Breast epithelium (tissue), 4 donors: ENCODE measurements at regions not wholly inside any gene's neighbourhood (a gene's known extent, or its start where the extent isn't known, plus 50 kb on each side); places are given as distances from the start of the nearest gene placed in this dataset.

Experiments used
- DNase-seq, 2 donors: peaks; one replicate each; pipeline ENCODE4 v3.0.0-alpha.2; 2019; ENCODE audit warnings: low spot score in 2 of 2
- H3K27ac ChIP-seq, 2 donors: fragments of 200-600 bp; sonication (generic) in 1 of 2; one replicate each; pipeline ENCODE4 v1.5.1; 2016 to 2019; ENCODE audit warnings: mild to moderate bottlenecking in 1 of 2
- H3K27me3 ChIP-seq, 2 donors: fragments of 200-600 bp; sonication (generic) in 1 of 2; one replicate each; pipeline versions ENCODE4 v1.5.1 to v1.6.0; 2017 to 2019; ENCODE audit warnings: control low read depth in 1 of 2, mild to moderate bottlenecking in 1 of 2
- H3K36me3 ChIP-seq: fragments of 200-600 bp; one replicate; pipeline ENCODE4 v1.5.1; 2019
- H3K4me1 ChIP-seq, 2 donors: fragments of 200-600 bp; sonication (generic); one replicate each; pipeline ENCODE4 v1.5.1; 2016 to 2019; ENCODE audit warnings: control low read depth in 1 of 2
- H3K4me3 ChIP-seq, 3 donors: fragments of 200-600 bp; sonication (generic); 1 replicate in 2 of 3; 2 replicates in 1 of 3; pipeline ENCODE4 v1.5.1; 2016 to 2019; ENCODE audit warnings: mild to moderate bottlenecking in 3 of 3, moderate library complexity in 2 of 3
- H3K9me3 ChIP-seq, 2 donors: fragments of 200-600 bp; sonication (generic) in 1 of 2; one replicate each; pipeline ENCODE4 v1.5.1; 2016 to 2019; ENCODE audit warnings: control low read depth in 1 of 2
- POLR2A ChIP-seq: fragments of 450-650 bp; IDR thresholded peaks from one replicate; pipeline ENCODE4 v1.6.1; 2016; ENCODE audit warnings: antibody characterized with exemption, mild to moderate bottlenecking, moderate library complexity
- POLR2AphosphoS5 ChIP-seq, 3 donors: sonication (generic); formaldehyde crosslinking; IDR thresholded peaks; one replicate each; pipeline ENCODE4 v1.6.1; 2017; ENCODE audit warnings: antibody characterized with exemption in 3 of 3
- intact Hi-C: fragments of 100-400 bp; cut with DNase I; formaldehyde crosslinking; loops from one replicate; pipeline ENCODE4 v1.15.1; 2023; ENCODE audit warnings: low total_unique reads
- TF ChIP-seq, protein P1 (sequence below), 3 donors: fragments of 450-650 bp; IDR thresholded peaks; one replicate each; pipeline ENCODE4 v1.5.1; 2016 to 2017; ENCODE audit warnings: antibody characterized with exemption in 3 of 3, mild to moderate bottlenecking in 3 of 3, moderate library complexity in 3 of 3

DNA sequence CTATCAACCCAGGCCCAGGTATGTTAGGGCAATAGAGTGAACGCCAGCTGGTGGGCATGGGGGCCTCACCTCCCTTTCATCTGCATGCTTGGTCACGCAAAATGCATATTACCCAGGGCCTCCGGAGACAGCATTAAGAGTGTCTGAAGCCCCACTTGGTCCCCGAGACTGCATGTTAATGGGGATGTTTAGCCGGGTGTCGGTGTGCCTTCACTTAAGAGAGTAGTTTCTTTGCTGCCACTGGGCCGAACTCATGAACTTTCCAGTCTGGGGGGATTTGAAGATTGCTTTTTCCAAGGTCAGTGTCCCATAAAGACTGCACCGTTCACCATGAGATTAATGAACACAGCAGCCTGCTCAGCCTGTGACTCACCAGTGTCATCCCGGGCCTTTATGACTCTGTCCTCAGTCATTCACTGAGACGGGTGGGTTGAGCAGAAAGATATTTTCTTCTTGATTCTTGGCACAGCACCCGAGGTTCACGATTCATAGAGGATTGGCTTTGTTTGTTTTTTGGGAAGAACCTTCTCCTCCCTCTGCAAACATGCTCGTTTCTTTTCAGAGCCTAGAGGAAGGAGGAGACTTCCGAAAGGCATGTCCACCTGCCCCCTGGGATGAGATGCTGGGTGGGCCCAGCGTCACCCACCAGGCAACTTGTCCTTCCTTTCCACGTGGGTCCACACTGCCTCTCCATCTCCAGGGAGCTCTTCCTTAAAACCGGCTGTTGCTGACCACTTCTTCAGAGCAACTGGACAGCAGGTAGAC is 199.1 kb downstream of the GLI2 start:
- intact Hi-C loops = no loop called here
- no peak overlapping the region for H3K4me3 ChIP-seq
- H3K27ac ChIP-seq = peak overlapping the region in 1 of 2 donors; percentile 74
- peaks cover 6 to 8% of the 10 kb centered on the region in 2 donors for H3K9me3 ChIP-seq
- no peak for DNase-seq
- H3K27me3 ChIP-seq = no peaks in the 10 kb centered on the region
- no peak for TF ChIP-seq POLR2AphosphoS5 (IDR thresholded peaks at IDR 0.05)
- no peak for TF ChIP-seq POLR2A
- TF ChIP-seq, protein P1, sequence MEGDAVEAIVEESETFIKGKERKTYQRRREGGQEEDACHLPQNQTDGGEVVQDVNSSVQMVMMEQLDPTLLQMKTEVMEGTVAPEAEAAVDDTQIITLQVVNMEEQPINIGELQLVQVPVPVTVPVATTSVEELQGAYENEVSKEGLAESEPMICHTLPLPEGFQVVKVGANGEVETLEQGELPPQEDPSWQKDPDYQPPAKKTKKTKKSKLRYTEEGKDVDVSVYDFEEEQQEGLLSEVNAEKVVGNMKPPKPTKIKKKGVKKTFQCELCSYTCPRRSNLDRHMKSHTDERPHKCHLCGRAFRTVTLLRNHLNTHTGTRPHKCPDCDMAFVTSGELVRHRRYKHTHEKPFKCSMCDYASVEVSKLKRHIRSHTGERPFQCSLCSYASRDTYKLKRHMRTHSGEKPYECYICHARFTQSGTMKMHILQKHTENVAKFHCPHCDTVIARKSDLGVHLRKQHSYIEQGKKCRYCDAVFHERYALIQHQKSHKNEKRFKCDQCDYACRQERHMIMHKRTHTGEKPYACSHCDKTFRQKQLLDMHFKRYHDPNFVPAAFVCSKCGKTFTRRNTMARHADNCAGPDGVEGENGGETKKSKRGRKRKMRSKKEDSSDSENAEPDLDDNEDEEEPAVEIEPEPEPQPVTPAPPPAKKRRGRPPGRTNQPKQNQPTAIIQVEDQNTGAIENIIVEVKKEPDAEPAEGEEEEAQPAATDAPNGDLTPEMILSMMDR (IDR thresholded peaks at IDR 0.05) = no peak
- peaks cover 0 to 4% of the 10 kb centered on the region in 2 donors for H3K4me1 ChIP-seq
- H3K36me3 ChIP-seq = no peaks in the 10 kb centered on the region

DNA sequence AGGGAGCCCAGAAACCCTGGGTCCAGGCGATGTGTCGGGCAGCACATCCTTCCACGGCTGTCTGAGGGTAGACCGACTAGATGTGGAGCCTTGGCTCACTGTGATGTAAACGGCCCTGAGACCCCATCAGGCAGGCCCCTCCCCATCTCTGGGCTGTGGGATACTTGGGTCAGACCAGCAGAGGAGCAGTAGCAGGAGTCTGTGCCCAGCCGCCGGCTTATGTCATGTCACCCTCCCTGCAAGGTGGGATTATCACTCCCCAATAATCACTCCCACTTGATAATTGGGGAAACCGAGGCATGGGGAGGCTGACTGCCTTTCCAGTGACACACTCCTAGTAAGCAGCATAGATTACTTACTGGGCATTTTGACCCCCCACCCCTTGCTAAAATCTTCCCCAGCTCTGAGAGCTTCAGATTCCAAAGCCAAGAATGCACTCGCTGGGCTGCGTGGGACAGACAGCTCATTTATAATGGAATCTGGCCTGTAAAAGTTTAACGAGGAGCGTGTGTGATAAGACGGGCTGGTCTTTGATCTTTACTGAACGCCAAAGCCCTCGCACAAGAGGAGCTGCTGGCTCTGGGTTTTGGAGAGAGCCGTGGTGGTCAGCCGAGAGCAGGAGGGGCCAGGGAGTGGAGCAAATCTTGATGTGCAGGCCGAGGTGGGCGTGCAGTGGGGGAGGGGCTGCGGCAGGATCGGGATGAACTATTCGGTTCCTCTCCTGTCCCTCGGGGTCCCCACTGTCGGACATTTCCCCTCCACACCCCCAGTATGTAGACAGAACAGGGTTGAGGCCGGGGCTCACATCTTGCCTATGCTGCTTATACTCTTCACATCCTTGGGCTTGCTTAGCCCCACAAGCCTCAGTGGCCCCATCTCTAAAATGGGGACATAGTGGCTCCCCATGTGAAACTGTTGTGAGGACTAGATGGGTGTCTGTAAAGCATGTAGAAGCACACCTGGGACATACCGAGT is 200.0 kb downstream of the GLI2 start:
- H3K4me3 ChIP-seq = no peak overlapping the region
- H3K36me3 ChIP-seq = no peaks in the 10 kb centered on the region
- no peaks in the 10 kb centered on the region for H3K27me3 ChIP-seq
- H3K27ac ChIP-seq = peak overlapping the region in 1 of 2 donors; percentile 74
- TF ChIP-seq, protein P1 (IDR thresholded peaks at IDR 0.05) = no peak
- TF ChIP-seq POLR2AphosphoS5 (IDR thresholded peaks at IDR 0.05) = no peak
- no peak for TF ChIP-seq POLR2A
- peaks cover 6 to 8% of the 10 kb centered on the region in 2 donors for H3K9me3 ChIP-seq
- peaks cover 0 to 4% of the 10 kb centered on the region in 2 donors for H3K4me1 ChIP-seq
- intact Hi-C loops = no loop called here
- DNase-seq = no peak

DNA sequence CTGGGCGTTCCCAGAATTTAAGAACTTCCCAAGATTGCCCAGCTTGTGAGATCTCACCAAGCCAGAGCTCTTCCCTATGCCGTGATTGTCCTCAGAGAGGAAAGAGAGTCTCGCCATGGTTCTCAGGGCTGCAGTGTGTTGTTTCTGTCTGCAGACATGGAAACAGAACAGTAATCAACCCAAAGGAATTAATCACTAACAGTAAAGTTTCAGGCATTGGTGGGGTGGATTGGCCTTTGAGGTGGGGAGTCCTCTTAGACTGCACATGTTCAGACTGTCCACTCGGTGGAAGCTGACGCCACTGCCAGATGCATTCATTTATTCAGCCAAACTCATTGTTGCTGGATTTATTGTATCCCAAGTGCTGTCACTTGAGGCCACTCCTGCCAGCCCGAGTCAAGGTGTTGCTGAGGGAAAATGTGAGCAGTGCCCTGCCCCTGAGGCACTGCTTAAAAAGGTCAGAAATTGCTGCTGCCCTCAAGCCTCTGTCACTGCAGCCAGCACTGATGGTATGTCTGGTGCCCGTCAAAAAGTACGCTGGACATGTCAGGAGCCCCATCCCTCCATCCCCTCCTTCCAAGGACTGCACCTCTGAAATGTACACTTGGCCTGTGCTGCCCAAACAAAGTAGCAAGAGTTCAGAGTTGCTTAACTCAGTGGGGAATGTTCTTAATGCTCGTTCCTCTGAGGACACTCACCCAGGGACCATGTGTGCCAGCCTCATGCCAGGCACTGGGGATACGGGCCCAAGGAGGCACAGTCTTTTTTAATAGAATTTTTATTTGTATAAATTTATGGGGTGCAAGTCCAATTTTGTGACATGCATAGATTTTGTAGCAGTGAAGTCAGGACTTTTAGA is 201.0 kb downstream of the GLI2 start:
- no peak overlapping the region for H3K27ac ChIP-seq
- intact Hi-C loops = no loop called here
- H3K4me1 ChIP-seq = peaks cover 0 to 4% of the 10 kb centered on the region in 2 donors
- H3K9me3 ChIP-seq = no peaks in the 10 kb centered on the region
- H3K4me3 ChIP-seq = no peak overlapping the region
- TF ChIP-seq POLR2AphosphoS5 (IDR thresholded peaks at IDR 0.05) = no peak
- TF ChIP-seq POLR2A = no peak
- TF ChIP-seq, protein P1 (IDR thresholded peaks at IDR 0.05) = no peak
- no peak for DNase-seq
- no peaks in the 10 kb centered on the region for H3K36me3 ChIP-seq
- H3K27me3 ChIP-seq = no peaks in the 10 kb centered on the region

DNA sequence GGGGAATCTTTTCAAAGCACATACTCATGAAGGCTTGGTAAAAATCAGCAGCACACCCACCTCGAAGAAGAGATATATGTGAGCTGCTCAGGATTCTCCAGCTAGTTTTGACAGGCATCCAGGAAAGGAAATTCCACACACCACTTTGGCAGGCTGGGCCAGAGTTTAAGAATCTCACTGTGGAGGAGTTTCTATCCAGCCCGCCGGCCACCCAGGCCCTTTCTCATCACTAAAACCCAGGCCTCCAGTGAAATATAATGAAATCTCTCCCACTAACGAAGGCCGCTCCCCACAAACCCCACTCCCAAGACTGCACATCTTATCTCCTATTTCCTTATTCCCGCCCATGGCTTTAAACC is 202.0 kb downstream of the GLI2 start:
- TF ChIP-seq POLR2A (no peak), POLR2AphosphoS5 (IDR thresholded peaks at IDR 0.05) (no peak)
- TF ChIP-seq, protein P1 (IDR thresholded peaks at IDR 0.05) = no peak
- peak in 1 of 2 donors; percentile 33 for DNase-seq
- intact Hi-C loops = no loop called here
- no peak overlapping the region for H3K4me3 ChIP-seq
- no peaks in the 10 kb centered on the region for H3K9me3 ChIP-seq
- H3K4me1 ChIP-seq = peaks cover 0 to 4% of the 10 kb centered on the region in 2 donors
- H3K27ac ChIP-seq = peak overlapping the region in 1 of 2 donors; percentile 32
- no peaks in the 10 kb centered on the region for H3K36me3 ChIP-seq
- no peaks in the 10 kb centered on the region for H3K27me3 ChIP-seq
